ENCODE measurements at regions not wholly inside any gene's neighbourhood (a gene's known extent, or its start where the extent isn't known, plus 50 kb on each side); places are given as distances from the start of the nearest gene placed in this dataset.
"Not testable (repeated sequence)": the region's sequence is repeated elsewhere in the genome, so short reads cannot be mapped to it uniquely, and the experiment has no call there.

DNA sequence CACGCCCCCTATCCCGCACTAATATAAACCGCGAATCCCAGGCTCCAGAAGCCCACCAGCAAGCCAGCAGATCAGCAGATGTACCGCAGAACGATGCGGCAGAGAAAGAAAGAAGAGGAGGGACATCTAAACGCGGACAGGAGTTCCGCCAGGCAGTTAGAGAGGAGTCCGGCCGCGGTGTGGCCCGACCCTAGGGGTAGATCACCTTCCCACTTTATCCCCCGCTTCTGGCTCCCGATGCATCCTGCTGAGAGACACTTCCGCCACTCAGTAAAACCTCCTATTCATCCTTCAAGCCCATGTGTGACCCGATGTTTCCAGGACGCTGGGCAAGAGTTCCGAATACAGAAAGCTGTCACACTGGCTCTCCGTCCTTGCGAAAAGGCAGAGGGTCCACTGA is 1046.8 kb downstream of the SLITRK5 start (continued):
- TF ChIP-seq, protein P1, sequence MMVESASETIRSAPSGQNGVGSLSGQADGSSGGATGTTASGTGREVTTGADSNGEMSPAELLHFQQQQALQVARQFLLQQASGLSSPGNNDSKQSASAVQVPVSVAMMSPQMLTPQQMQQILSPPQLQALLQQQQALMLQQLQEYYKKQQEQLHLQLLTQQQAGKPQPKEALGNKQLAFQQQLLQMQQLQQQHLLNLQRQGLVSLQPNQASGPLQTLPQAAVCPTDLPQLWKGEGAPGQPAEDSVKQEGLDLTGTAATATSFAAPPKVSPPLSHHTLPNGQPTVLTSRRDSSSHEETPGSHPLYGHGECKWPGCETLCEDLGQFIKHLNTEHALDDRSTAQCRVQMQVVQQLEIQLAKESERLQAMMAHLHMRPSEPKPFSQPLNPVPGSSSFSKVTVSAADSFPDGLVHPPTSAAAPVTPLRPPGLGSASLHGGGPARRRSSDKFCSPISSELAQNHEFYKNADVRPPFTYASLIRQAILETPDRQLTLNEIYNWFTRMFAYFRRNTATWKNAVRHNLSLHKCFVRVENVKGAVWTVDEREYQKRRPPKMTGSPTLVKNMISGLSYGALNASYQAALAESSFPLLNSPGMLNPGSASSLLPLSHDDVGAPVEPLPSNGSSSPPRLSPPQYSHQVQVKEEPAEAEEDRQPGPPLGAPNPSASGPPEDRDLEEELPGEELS (CRISPR knock-in tag; IDR thresholded peaks at IDR 0.05), result no peak
- TF ChIP-seq, protein P2, sequence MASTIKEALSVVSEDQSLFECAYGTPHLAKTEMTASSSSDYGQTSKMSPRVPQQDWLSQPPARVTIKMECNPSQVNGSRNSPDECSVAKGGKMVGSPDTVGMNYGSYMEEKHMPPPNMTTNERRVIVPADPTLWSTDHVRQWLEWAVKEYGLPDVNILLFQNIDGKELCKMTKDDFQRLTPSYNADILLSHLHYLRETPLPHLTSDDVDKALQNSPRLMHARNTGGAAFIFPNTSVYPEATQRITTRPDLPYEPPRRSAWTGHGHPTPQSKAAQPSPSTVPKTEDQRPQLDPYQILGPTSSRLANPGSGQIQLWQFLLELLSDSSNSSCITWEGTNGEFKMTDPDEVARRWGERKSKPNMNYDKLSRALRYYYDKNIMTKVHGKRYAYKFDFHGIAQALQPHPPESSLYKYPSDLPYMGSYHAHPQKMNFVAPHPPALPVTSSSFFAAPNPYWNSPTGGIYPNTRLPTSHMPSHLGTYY (CRISPR knock-in tag; IDR thresholded peaks at IDR 0.05), result no peak

DNA sequence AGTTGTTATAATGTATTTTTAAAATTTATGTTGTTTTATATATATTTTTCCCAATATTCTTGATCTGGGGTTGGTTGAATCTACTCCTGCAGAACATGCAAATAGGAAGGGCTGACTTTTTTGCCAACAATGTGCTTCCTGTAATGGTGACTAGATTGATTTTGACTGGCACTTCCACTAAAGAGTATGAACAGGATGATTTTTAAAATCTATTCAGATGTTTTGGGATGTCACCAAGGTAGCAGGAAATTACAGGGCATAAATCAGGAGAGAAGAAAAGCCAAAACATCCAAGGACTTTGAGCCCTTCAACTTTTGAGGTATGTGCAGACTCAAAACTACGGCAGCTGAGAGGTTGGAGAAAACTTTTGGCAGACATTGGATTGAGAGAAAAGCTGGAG is 1047.6 kb downstream of the SLITRK5 start:
- H3K9me3 Mint-ChIP-seq, result peaks cover 14% of the 10 kb centered on the region
- ChIA-PET CTCF (no interaction called here), POLR2A (no interaction called here)

DNA sequence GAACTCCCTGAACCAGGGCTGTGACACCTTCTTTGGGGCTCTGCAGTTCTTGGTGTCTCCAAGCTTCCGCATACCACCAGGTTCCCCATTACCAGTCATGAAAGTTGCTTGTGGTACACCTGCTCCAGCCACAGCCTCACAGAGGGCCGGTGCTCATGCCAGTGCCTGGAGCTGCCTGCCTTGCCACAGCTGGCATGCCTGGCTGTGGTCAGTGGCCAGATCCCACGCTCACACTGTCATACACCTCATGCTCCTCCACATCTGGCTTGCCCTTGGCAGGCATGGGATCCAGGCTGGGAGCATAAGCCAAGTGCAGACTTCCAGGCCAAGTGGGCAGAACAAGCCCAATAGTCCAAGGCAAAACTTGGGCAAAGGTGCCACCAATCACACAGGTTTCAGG is 1054.9 kb downstream of the SLITRK5 start:
- POLR2A ChIA-PET, result no interaction called here
- DNase-seq (ENCODE audit: low spot score) (no peak), ATAC-seq (no peak)
- Mint-ChIP-seq H3K4me1 (no peaks in the 10 kb centered on the region), H3K27ac (no peak overlapping the region), H3K4me3 (no peak overlapping the region), H3K9me3 (peaks cover 19% of the 10 kb centered on the region), H3K27me3 (ENCODE audit: low read depth) (no peaks in the 10 kb centered on the region), H3K36me3 (no peaks in the 10 kb centered on the region)
- TF ChIP-seq, protein P3, sequence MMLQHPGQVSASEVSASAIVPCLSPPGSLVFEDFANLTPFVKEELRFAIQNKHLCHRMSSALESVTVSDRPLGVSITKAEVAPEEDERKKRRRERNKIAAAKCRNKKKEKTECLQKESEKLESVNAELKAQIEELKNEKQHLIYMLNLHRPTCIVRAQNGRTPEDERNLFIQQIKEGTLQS (CRISPR knock-in tag; conservative IDR thresholded peaks at IDR 0.05), result no peak
- TF ChIP-seq, protein P4, sequence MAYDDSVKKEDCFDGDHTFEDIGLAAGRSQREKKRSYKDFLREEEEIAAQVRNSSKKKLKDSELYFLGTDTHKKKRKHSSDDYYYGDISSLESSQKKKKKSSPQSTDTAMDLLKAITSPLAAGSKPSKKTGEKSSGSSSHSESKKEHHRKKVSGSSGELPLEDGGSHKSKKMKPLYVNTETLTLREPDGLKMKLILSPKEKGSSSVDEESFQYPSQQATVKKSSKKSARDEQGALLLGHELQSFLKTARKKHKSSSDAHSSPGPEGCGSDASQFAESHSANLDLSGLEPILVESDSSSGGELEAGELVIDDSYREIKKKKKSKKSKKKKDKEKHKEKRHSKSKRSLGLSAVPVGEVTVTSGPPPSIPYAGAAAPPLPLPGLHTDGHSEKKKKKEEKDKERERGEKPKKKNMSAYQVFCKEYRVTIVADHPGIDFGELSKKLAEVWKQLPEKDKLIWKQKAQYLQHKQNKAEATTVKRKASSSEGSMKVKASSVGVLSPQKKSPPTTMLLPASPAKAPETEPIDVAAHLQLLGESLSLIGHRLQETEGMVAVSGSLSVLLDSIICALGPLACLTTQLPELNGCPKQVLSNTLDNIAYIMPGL (CRISPR knock-in tag; IDR thresholded peaks at IDR 0.05), result no peak
- TF ChIP-seq RORB (CRISPR knock-in tag; IDR thresholded peaks at IDR 0.05), result no peak
- no peak for TF ChIP-seq ELF4 (CRISPR knock-in tag; IDR thresholded peaks at IDR 0.05; ENCODE audit: low read depth)
- TF ChIP-seq, protein P5, sequence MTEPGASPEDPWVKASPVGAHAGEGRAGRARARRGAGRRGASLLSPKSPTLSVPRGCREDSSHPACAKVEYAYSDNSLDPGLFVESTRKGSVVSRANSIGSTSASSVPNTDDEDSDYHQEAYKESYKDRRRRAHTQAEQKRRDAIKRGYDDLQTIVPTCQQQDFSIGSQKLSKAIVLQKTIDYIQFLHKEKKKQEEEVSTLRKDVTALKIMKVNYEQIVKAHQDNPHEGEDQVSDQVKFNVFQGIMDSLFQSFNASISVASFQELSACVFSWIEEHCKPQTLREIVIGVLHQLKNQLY (CRISPR knock-in tag; IDR thresholded peaks at IDR 0.05), result no peak
- no peak for TF ChIP-seq SP1 (CRISPR knock-in tag; conservative IDR thresholded peaks at IDR 0.05)
- no peak for TF ChIP-seq FOXP1 (CRISPR knock-in tag; IDR thresholded peaks at IDR 0.05; ENCODE audit: borderline replicate concordance)
- no peak for TF ChIP-seq ZNF423 (CRISPR knock-in tag; IDR thresholded peaks at IDR 0.05)
- no peak for TF ChIP-seq GABPB1 (CRISPR knock-in tag; IDR thresholded peaks at IDR 0.05)
- TF ChIP-seq ZNF138 (CRISPR knock-in tag; conservative IDR thresholded peaks at IDR 0.05), result no peak
- CTCF ChIA-PET, result no interaction called here

More for the DNA sequence above, 1047.6 kb downstream of the SLITRK5 start:
- TF ChIP-seq NR2C2 (CRISPR knock-in tag; IDR thresholded peaks at IDR 0.05) (no peak), NR3C1 (CRISPR knock-in tag; conservative IDR thresholded peaks at IDR 0.05; ENCODE audit: low read depth) (no peak)
- peaks cover 10% of the 10 kb centered on the region for H3K4me1 Mint-ChIP-seq
- H3K4me3 Mint-ChIP-seq, result no peak overlapping the region
- no peaks in the 10 kb centered on the region for H3K36me3 Mint-ChIP-seq
- H3K27me3 Mint-ChIP-seq (ENCODE audit: low read depth), result no peaks in the 10 kb centered on the region
- H3K27ac Mint-ChIP-seq, result no peak overlapping the region
- no peak for ATAC-seq
- DNase-seq (ENCODE audit: low spot score), result no peak

DNA sequence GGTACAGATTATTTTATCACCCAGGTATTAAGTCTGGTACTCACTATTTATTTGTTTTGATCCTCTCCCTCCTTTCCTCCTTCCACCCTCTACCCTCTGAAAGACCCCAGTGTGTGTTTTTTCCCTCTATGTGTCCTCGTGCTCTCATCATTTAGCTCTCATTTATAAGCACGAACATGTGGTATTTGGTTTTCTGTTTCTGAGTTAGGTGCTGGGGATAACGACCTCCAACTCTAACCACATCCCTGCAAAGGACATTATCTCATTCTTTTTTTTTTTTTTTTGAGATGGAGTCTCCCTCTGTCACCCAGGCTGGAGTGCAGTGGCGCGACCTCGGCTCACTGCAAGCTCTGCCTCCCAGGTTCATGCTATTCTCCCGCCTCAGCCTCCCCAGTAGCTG is 1056.1 kb downstream of the SLITRK5 start:
- H3K4me3 Mint-ChIP-seq; H3K27ac Mint-ChIP-seq; H3K4me1 Mint-ChIP-seq; DNase-seq (ENCODE audit: low spot score); ATAC-seq; H3K27me3 Mint-ChIP-seq (ENCODE audit: low read depth); POLR2A ChIA-PET; CTCF ChIA-PET; H3K36me3 Mint-ChIP-seq: not testable (repeated sequence)
- peaks cover 19% of the 10 kb centered on the region for H3K9me3 Mint-ChIP-seq
